AML-193 (cell line): ENCODE measurements at regions not wholly inside any gene's neighbourhood (a gene's known extent, or its start where the extent isn't known, plus 50 kb on each side); places are given as distances from the start of the nearest gene placed in this dataset.

ENCODE experiments used
- DNase-seq, 2 experiments: peaks; one replicate each; lab custom pipeline; 2025; lab: John Stamatoyannopoulos, UW

DNA sequence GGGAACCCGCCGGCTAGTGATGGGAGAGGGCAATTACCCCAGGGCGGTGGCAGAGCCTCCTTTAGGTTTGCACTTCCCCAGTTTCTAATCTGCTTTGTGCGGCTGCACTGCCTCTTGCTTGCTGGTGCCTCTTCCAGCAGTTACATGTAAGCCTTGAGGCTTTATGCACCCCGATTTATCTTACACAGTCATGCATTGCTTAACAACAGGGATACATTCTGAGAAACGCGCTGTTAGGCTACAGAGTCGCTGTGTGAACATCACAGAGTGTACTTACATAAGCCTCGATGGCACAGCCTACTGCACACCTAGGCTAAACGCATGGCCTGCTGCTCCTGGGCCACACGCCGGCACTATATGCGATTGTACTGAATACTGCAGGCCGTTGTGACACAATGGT, 155.6 kb upstream of the MKI67 start:
- DNase-seq, result no peak

DNA sequence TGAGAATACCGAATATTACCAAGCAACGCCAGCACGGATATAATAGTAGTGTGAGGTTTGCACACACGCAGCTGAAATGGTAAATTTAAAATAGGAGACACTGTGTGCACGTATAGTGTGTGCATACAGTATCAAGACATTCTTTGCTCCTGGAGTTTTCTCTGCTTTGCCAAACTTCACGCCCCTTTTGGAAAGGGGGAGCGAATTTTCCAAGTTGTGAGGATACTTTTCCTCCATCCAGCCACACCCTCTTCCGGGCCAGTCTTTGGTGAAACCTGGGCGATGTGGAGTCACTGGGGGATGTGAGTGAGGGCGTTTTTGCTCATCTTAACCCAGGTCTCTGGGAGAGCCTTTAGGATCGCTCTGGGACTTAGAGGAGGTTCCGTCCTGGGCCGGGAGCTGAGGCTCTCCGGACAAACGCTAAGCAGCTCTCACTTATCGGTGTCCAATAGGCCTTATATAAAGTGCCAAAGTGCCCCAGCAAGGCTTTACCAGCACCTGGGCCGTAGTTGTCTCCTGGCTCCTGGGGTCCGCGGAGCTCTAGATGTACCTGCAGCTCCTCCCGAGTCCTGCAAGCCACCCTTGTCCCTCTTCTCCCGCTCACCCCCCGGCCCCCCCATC, 160.0 kb upstream of the MKI67 start:
- DNase-seq, result no peak

DNA sequence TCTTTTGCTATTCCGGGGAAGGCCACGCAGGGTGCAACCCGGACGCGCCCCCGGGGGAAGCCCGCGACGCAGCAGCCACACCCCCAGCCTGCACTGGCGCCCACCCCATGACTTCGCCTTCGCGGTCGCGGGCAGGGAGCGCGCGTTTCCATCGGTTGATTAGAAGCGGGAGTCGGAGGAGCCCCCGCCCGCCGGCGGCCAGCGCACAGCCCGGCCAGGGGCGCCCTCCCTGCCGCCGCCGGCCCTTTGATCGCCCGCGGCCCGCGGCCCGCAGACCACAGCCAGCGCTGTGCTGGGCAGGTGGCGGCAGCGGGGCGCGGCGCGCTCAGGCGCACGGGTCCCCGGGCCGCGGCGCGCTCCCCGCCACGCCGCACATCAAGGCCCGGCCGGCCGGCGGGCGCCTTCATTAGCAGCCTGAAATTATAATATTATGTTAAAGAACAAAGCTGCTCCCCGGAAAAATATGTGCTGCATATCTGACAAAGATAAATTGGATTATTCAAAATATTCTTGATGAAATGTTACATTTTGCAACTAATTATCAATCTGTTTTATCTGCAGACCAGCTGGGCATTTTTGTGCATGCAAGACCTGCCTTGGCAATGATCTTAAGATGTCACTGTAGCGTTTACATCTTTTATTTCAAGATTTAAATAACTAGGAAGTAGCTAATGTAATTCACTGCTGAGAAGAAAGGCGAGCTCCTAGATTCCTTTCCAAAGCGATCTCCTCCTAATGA, 160.7 kb upstream of the MKI67 start:
- DNase-seq, result no peak

GRCh38 chr10:128287921-128288320, 161.7 kb upstream of the MKI67 start:
- no peak for DNase-seq

DNA sequence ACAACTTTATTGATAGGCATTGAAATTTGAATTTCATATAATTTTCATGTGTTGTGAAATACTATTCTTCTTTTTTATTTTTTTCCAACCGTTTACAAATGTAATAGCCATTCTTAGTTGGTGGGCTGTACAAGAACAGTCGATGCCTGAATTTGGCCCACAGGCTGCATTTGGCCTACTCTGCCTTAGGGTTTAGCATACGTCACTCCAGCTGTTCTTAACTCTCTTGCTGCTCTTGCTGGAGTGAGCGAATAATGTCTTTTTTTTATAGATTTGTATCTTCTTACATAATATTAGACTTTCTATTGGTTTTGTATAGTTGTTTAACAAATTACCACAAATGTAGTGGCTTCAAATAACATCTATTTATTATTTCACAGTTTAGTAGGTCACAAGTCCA, 163.4 kb upstream of the MKI67 start:
- no peak for DNase-seq

- DNase-seq, result no peak
These were observed 168.8 kb upstream of the MKI67 start for GRCh38 chr10:128295003-128295402.

GRCh38 chr10:128296253-128297007, 170.2 kb upstream of the MKI67 start:
- no peak for DNase-seq

DNA sequence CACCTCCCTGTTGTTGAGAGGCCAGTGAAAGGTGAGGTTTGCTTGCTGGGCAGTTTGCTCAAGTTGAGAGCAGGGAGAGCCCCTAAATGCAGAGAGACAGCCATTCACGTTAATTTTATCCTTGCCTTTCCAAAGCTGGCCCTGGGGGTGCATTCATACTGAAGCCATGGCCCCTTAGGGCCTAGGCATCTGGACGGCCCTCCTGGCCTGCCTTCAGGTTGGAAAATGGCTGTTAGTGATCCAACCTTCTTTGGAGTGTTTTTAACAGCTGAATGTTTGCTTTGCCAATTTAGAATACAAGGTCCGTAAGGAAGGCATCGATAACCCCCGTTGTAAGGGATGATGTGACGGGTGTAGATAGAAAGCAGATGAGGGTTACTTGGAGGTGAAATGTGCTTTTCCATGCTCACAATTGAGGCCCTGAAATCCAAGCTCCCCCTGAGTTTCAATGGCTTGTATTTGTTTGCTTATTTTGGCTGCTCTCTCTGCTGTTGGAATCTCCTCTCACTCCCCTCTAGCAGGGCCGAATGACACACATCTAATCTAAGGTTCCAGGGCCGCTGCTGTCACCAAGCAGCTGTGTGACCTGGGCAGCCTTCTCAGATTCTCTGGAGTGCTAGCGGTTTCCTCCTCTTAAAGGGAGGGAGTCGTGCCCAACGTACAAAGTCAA, 171.6 kb upstream of the MKI67 start:
- DNase-seq, result no peak

GRCh38 chr10:128298587-128298986, 172.4 kb upstream of the MKI67 start:
- no peak for DNase-seq

DNA sequence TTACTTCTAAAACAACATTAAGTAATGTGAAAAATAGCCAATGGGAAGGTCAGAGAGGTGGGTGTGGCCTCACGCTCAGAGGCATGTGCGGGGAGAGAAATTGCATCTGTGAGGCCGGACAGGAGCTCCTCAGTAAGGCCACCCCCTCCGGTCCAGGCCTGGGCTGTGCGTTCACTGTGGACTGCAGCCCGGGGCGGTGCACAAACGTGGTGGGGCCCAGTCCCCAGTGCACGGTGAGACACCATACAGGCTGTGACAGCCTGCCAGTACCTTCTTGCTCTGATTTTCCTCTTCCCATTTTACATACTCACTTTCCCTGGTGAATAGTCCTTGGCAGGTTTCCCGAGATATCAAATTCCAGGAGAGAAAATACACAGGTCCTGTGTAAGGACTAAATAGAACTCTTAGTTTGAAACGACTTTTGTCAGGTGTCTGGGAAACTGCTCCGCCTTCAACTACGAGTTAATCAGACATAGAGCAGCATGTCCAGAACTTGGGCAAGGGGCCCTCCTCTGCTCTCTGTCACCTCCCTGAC, 174.1 kb upstream of the MKI67 start:
- DNase-seq, result no peak

- DNase-seq, result no peak
These were observed 174.8 kb upstream of the MKI67 start for GRCh38 chr10:128301051-128301450.

GRCh38 chr10:128302808-128303207, 176.6 kb upstream of the MKI67 start:
- DNase-seq, result no peak

GRCh38 chr10:128304271-128304670, 178.0 kb upstream of the MKI67 start:
- no peak for DNase-seq

- DNase-seq, result no peak
These were observed 179.6 kb upstream of the MKI67 start for GRCh38 chr10:128305601-128306345.

GRCh38 chr10:128306535-128306934, 180.3 kb upstream of the MKI67 start:
- DNase-seq, result no peak

GRCh38 chr10:128306966-128307365, 180.7 kb upstream of the MKI67 start:
- DNase-seq, result no peak

- no peak for DNase-seq
These were observed 181.6 kb upstream of the MKI67 start for GRCh38 chr10:128307820-128308219.

DNA sequence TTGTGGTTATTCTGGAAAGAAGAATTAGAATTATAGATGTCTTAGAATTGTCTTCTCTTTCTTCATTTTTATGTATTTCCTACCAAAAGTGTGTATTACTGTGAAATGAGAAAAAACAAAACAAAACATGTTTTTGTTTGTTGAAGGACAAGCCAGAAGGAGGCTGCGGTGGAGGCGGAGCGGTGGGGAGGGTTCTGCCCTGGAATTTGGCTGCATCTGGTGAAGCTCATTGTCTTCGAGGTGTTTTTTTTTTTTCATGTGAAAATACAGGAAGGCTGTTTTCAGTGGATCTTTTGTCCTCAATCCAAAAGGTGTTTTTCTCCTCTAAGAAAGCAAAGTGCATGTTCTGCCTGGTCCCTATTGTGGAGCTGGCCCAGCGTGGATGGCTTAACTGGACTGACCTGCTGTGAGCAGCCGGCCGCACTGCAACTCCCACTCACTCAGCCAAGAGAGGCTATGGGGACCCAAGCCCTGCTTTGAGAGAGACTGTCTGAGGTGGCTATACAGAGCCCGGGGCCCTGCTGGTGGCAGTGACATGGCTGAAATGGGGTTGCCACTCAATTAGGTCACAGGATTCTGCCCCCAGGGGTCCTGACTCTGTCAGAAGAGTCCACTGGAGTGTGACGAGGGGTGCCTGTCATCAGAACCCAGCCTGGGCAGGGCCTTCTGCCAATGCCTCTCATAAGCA, 184.9 kb upstream of the MKI67 start:
- DNase-seq, result no peak

- no peak for DNase-seq
These were observed 186.0 kb upstream of the MKI67 start for GRCh38 chr10:128312250-128312649.

DNA sequence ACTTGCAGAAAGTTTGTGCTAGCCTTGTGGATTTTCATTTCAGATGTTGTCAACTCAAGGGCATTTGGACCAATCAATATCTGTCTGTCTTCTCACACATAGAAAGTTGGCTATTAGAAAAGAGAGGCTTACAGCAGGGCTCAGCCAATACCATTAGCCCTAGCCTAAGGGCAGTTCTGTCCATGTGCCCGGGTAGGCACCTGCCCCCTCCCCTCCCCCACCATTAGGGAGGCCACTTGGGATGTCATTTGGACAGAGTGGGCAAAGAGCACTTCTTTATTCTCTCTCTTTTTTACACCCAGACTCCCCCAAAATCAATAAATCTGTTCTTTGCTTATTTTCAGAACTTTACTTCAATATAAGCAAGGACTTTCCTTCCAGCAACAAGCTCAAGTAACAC, 188.5 kb upstream of the MKI67 start:
- DNase-seq, result no peak

DNA sequence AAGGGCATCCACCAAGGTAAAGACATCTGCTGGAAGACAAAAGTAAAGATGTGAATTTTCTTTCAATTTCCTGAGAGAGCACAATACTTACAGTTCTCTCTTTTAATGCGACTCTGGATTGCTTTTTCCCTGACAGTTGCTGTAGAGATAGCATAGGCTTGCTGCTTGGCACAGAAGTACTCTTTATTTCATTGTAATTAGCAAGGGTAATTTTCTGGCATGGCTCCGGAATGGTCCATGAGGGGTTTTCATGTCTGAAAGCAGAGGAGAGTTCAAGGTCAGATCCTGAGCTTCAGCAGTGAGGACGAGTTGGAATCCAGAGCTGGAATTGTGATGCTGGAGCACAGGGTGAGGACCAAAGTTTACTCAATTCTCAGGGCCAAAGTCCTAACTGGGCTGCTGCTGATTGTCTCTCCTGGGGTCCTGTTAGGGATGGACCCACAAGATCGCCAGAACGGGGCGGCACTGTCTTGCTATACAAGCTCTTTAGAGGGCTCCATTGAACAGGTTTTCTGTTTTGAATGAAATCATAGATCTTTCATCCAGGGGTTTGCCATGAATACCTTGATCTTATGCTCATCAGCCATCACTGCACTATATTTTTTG, 190.0 kb upstream of the MKI67 start:
- no peak for DNase-seq
